ENCODE measurements at regions not wholly inside any gene's neighbourhood (a gene's known extent, or its start where the extent isn't known, plus 50 kb on each side); places are given as distances from the start of the nearest gene placed in this dataset.

DNA sequence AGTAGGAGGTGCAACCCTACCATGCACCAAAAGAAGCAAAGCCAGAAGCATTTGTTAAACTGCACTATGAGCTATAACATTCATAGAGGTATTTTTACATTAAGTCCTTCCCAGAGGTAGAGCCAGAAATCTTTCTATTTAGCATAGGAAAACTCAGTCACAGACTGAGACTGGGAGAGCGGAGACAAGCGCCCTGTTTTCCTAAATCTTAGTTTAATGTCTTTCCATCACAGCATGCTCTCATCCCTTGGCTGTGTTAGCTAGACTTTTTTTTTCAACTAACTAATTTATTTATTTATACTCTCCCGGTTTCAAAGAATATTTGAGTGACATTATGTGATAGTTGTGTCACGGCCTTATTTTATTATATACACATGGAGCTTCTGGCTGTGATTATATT is 304.1 kb downstream of the LMX1A start:
- FAIRE-seq, result no peak
- H3K4me3 ChIP-seq (replicated peaks in 1 of 3; ENCODE audit: insufficient read depth in 1 of 3, low read depth in 2 of 3, low read length in 3 of 3), result no peak overlapping the region
- no peaks in the 10 kb centered on the region for H3K9me3 ChIP-seq (ENCODE audit: low read length)
- ChIA-PET CTCF (ENCODE audit: low intra/inter-chr PET ratio, low total read pairs) (no interaction called here), POLR2A (no interaction called here)
- peaks cover 0 to under 1% of the 10 kb centered on the region in 2 experiments; a peak in 1 of 5 replicates for H3K27me3 ChIP-seq (ENCODE audit: control insufficient read depth in 1 of 2, insufficient read depth in 2 of 2, low read length in 2 of 2)
- no peak overlapping the region for H3K27ac ChIP-seq (ENCODE audit: extremely low read length, insufficient read depth, low read length)
- no peaks in the 10 kb centered on the region for H3K79me2 ChIP-seq (ENCODE audit: insufficient read depth, low read length)
- 16% methylated on average over 4 of the region's 4 CpGs for WGBS (ENCODE audit: low lambda C conversion rate)
- no TSS peak for BruUV-seq (replicated peaks)
- no peaks in the 10 kb centered on the region for H4K20me1 ChIP-seq (ENCODE audit: insufficient read depth, low read length)
- TF ChIP-seq ZSCAN20 (CRISPR knock-in tag; IDR thresholded peaks at IDR 0.05; ENCODE audit: borderline replicate concordance), result no peak
- TF ChIP-seq, protein P1, sequence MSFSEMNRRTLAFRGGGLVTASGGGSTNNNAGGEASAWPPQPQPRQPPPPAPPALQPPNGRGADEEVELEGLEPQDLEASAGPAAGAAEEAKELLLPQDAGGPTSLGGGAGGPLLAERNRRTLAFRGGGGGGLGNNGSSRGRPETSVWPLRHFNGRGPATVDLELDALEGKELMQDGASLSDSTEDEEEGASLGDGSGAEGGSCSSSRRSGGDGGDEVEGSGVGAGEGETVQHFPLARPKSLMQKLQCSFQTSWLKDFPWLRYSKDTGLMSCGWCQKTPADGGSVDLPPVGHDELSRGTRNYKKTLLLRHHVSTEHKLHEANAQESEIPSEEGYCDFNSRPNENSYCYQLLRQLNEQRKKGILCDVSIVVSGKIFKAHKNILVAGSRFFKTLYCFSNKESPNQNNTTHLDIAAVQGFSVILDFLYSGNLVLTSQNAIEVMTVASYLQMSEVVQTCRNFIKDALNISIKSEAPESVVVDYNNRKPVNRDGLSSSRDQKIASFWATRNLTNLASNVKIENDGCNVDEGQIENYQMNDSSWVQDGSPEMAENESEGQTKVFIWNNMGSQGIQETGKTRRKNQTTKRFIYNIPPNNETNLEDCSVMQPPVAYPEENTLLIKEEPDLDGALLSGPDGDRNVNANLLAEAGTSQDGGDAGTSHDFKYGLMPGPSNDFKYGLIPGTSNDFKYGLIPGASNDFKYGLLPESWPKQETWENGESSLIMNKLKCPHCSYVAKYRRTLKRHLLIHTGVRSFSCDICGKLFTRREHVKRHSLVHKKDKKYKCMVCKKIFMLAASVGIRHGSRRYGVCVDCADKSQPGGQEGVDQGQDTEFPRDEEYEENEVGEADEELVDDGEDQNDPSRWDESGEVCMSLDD (CRISPR knock-in tag; IDR thresholded peaks at IDR 0.05; ENCODE audit: borderline replicate concordance), result no peak
- no peak for TF ChIP-seq ZBTB7A (CRISPR knock-in tag; IDR thresholded peaks at IDR 0.05)
- TF ChIP-seq NR1H2 (CRISPR knock-in tag; IDR thresholded peaks at IDR 0.05; ENCODE audit: borderline replicate concordance, low read depth), result no peak
- no peak for TF ChIP-seq MYC (CRISPR knock-in tag; IDR thresholded peaks at IDR 0.05; ENCODE audit: borderline replicate concordance)
- no peak for TF ChIP-seq TFDP2 (CRISPR knock-in tag; IDR thresholded peaks at IDR 0.05)
- TF ChIP-seq ZNF24 (IDR thresholded peaks at IDR 0.05), result no peak
- H3K4me2 ChIP-seq (ENCODE audit: low read depth, low read length), result no peak overlapping the region
- no peak for ATAC-seq
- no peaks in the 10 kb centered on the region for H3K36me3 ChIP-seq (replicated peaks in 1 of 2; ENCODE audit: control insufficient read depth in 1 of 2, insufficient read depth in 2 of 2, low read length in 2 of 2)
- H2AFZ ChIP-seq (ENCODE audit: low read length), result no peak overlapping the region
- intact Hi-C loops (cut with micrococcal nuclease; ENCODE audit: unreplicated experiment) (no loop called here), in situ Hi-C loops (cut with HindIII; ENCODE audit: extremely low pct_ligation_motif_present, low pct_unique_long_range_greater_than_20kb) (loop anchor here (25.0 kb wide), 1 partner anchor 1665 kb away; no protein-coding TSS in a partner anchor)
- no peak for DNase-seq (ENCODE audit: low spot score)
- no peak overlapping the region for H3K9ac ChIP-seq (ENCODE audit: insufficient read depth, low read depth, low read length)
- no peaks in the 10 kb centered on the region for H3K4me1 ChIP-seq (ENCODE audit: insufficient read depth, low read length)
